ENCODE measurements at regions not wholly inside any gene's neighbourhood (a gene's known extent, or its start where the extent isn't known, plus 50 kb on each side); places are given as distances from the start of the nearest gene placed in this dataset.

- Histone ChIP-seq H3K27me3 (ENCODE audit: low read length) (no peaks in the 10 kb centered on the region), H3K9ac (ENCODE audit: low read length) (no peak overlapping the region), H3K4me3 (ENCODE audit: insufficient read depth, low read length, poor library complexity, severe bottlenecking) (no peak overlapping the region), H3K9me2 (replicated peaks; ENCODE audit: insufficient read depth, low read length) (no peaks in the 10 kb centered on the region), H3K27ac (ENCODE audit: low read depth, low read length) (no peak overlapping the region), H3F3A (ENCODE audit: insufficient read depth) (no peaks in the 10 kb centered on the region), H3K36me3 (ENCODE audit: low read length) (no peaks in the 10 kb centered on the region), H2AFZ (ENCODE audit: low read depth, low read length, severe bottlenecking) (no peak overlapping the region), H4K20me1 (ENCODE audit: low read depth, low read length) (no peaks in the 10 kb centered on the region), H3K9me3 (ENCODE audit: insufficient read depth, low read length) (no peaks in the 10 kb centered on the region), H3K79me2 (ENCODE audit: insufficient read depth, low read length) (no peaks in the 10 kb centered on the region), H3K4me2 (ENCODE audit: low read depth, low read length, poor library complexity, severe bottlenecking) (no peak overlapping the region)
- TF ChIP-seq EZH2phosphoT487 (conservative IDR thresholded peaks at IDR 0.05; ENCODE audit: low read length) (no peak), CTCF (IDR thresholded peaks at IDR 0.05; ENCODE audit: insufficient read depth, low read length, poor library complexity, severe bottlenecking) (no peak)
Observed at GRCh38 chr1:13916530-13916929, 216.5 kb downstream of the PRDM2 start.

GRCh38 chr1:13917607-13918006 lies 217.6 kb downstream of the PRDM2 start:
- no peak overlapping the region for H3K4me2 ChIP-seq (ENCODE audit: low read depth, low read length, poor library complexity, severe bottlenecking)

GRCh38 chr1:13918862-13919261 lies 218.9 kb downstream of the PRDM2 start:
- no peak overlapping the region for H3K4me2 ChIP-seq (ENCODE audit: low read depth, low read length, poor library complexity, severe bottlenecking)
- no peak overlapping the region for H2AFZ ChIP-seq (ENCODE audit: low read depth, low read length, severe bottlenecking)
- no peaks in the 10 kb centered on the region for H3K79me2 ChIP-seq (ENCODE audit: insufficient read depth, low read length)
- H3K9ac ChIP-seq (ENCODE audit: low read length) = no peak overlapping the region
- no peak for TF ChIP-seq CTCF (IDR thresholded peaks at IDR 0.05; ENCODE audit: insufficient read depth, low read length, poor library complexity, severe bottlenecking)
- TF ChIP-seq EZH2phosphoT487 (conservative IDR thresholded peaks at IDR 0.05; ENCODE audit: low read length) = no peak
- H3K9me3 ChIP-seq (ENCODE audit: insufficient read depth, low read length) = no peaks in the 10 kb centered on the region
- H3K27me3 ChIP-seq (ENCODE audit: low read length) = no peaks in the 10 kb centered on the region
- H3K9me2 ChIP-seq (replicated peaks; ENCODE audit: insufficient read depth, low read length) = no peaks in the 10 kb centered on the region
- no peaks in the 10 kb centered on the region for H3F3A ChIP-seq (ENCODE audit: insufficient read depth)
- no peaks in the 10 kb centered on the region for H4K20me1 ChIP-seq (ENCODE audit: low read depth, low read length)
- H3K4me3 ChIP-seq (ENCODE audit: insufficient read depth, low read length, poor library complexity, severe bottlenecking) = no peak overlapping the region
- no peaks in the 10 kb centered on the region for H3K36me3 ChIP-seq (ENCODE audit: low read length)
- H3K27ac ChIP-seq (ENCODE audit: low read depth, low read length) = no peak overlapping the region

More at GRCh38 chr1:13917607-13918006, 217.6 kb downstream of the PRDM2 start:
- Histone ChIP-seq H3K27ac (ENCODE audit: low read depth, low read length) (no peak overlapping the region), H3K27me3 (ENCODE audit: low read length) (no peaks in the 10 kb centered on the region), H3K36me3 (ENCODE audit: low read length) (no peaks in the 10 kb centered on the region), H3K4me3 (ENCODE audit: insufficient read depth, low read length, poor library complexity, severe bottlenecking) (no peak overlapping the region), H3F3A (ENCODE audit: insufficient read depth) (no peaks in the 10 kb centered on the region), H3K79me2 (ENCODE audit: insufficient read depth, low read length) (no peaks in the 10 kb centered on the region), H2AFZ (ENCODE audit: low read depth, low read length, severe bottlenecking) (no peak overlapping the region), H3K9me2 (replicated peaks; ENCODE audit: insufficient read depth, low read length) (no peaks in the 10 kb centered on the region), H3K9ac (ENCODE audit: low read length) (no peak overlapping the region), H3K9me3 (ENCODE audit: insufficient read depth, low read length) (no peaks in the 10 kb centered on the region), H4K20me1 (ENCODE audit: low read depth, low read length) (no peaks in the 10 kb centered on the region)
- no peak for TF ChIP-seq CTCF (IDR thresholded peaks at IDR 0.05; ENCODE audit: insufficient read depth, low read length, poor library complexity, severe bottlenecking)
- TF ChIP-seq EZH2phosphoT487 (conservative IDR thresholded peaks at IDR 0.05; ENCODE audit: low read length) = no peak

Measured in SU-DHL-6 (cell line).